ENCODE measurements at regions not wholly inside any gene's neighbourhood (a gene's known extent, or its start where the extent isn't known, plus 50 kb on each side); places are given as distances from the start of the nearest gene placed in this dataset.

GRCh38 chr5:107021575-107021974, 649.2 kb downstream of the EFNA5 start:
- intact Hi-C loops (cut with DNase I) = no loop called here
- no peaks in the 10 kb centered on the region for H3K9me3 ChIP-seq
- DNase-seq (no peak), ATAC-seq (no peak)
- TF ChIP-seq, protein P1, sequence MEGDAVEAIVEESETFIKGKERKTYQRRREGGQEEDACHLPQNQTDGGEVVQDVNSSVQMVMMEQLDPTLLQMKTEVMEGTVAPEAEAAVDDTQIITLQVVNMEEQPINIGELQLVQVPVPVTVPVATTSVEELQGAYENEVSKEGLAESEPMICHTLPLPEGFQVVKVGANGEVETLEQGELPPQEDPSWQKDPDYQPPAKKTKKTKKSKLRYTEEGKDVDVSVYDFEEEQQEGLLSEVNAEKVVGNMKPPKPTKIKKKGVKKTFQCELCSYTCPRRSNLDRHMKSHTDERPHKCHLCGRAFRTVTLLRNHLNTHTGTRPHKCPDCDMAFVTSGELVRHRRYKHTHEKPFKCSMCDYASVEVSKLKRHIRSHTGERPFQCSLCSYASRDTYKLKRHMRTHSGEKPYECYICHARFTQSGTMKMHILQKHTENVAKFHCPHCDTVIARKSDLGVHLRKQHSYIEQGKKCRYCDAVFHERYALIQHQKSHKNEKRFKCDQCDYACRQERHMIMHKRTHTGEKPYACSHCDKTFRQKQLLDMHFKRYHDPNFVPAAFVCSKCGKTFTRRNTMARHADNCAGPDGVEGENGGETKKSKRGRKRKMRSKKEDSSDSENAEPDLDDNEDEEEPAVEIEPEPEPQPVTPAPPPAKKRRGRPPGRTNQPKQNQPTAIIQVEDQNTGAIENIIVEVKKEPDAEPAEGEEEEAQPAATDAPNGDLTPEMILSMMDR (IDR thresholded peaks at IDR 0.05) = no peak
- H3K27ac ChIP-seq = no peak overlapping the region
- H3K4me1 ChIP-seq = no peaks in the 10 kb centered on the region
- WGBS, 2 donors = 90 to 91% methylated on average over 2 of the region's 2 CpGs
- H3K27me3 ChIP-seq = no peaks in the 10 kb centered on the region
- H3K4me3 ChIP-seq = no peak overlapping the region
- H3K36me3 ChIP-seq = no peaks in the 10 kb centered on the region

DNA sequence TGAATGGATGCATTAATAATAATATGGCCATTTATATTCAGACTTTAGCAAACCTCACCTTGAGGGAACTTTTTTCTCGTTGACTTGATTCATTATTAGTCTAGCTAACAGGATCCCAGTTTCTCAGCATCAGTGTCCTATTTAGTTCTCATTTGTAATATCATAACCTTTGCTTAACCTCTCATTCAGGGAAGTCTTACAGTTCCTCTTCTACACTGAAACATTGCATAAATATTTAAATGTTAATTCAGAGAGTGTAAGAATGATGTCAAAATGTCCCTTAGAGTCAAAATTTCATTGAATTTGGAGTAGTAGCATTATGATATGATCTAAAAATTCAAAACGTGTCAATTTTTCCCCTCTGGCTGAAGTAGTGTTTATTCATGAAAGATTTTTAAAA, 650.1 kb downstream of the EFNA5 start:
- no peaks in the 10 kb centered on the region for H3K9me3 ChIP-seq
- no peak overlapping the region for H3K27ac ChIP-seq

GRCh38 chr5:107017616-107018015, 653.1 kb downstream of the EFNA5 start:
- Histone ChIP-seq H3K27me3 (no peaks in the 10 kb centered on the region), H3K36me3 (no peaks in the 10 kb centered on the region), H3K4me3 (no peak overlapping the region), H3K9me3 (no peaks in the 10 kb centered on the region), H3K27ac (no peak overlapping the region), H3K4me1 (no peaks in the 10 kb centered on the region)
- DNase-seq (no peak), ATAC-seq (no peak)
- intact Hi-C loops (cut with DNase I) = no loop called here
- TF ChIP-seq, protein P1 (IDR thresholded peaks at IDR 0.05) = no peak
- 71% methylated on average over 1 of the region's 1 CpG for WGBS, 2 donors

More for the DNA sequence above, 650.1 kb downstream of the EFNA5 start:
- Histone ChIP-seq H3K4me3 (no peak overlapping the region), H3K36me3 (no peaks in the 10 kb centered on the region), H3K27me3 (no peaks in the 10 kb centered on the region), H3K4me1 (no peaks in the 10 kb centered on the region)
- DNase-seq (no peak), ATAC-seq (no peak)
- 67 to 79% methylated on average over 2 of the region's 2 CpGs for whole genome bisulfite sequencing, 2 donors
- intact Hi-C loops (cut with DNase I) = no loop called here
- TF ChIP-seq, protein P1 (IDR thresholded peaks at IDR 0.05) = no peak

GRCh38 chr5:107012371-107012770, 658.4 kb downstream of the EFNA5 start:
- intact Hi-C loops (cut with DNase I) = loop anchor here in 1 of 10 donors (5.0 kb wide), 1 partner anchor 275 kb away; no protein-coding TSS in a partner anchor

More at GRCh38 chr5:107012371-107012770, 658.4 kb downstream of the EFNA5 start:
- 92 to 94% methylated on average over 10 of the region's 10 CpGs for WGBS, 2 donors
- Histone ChIP-seq H3K27ac (no peak overlapping the region), H3K4me3 (no peak overlapping the region), H3K9me3 (no peaks in the 10 kb centered on the region), H3K27me3 (no peaks in the 10 kb centered on the region), H3K36me3 (no peaks in the 10 kb centered on the region), H3K4me1 (no peaks in the 10 kb centered on the region)
- DNase-seq (no peak), ATAC-seq (no peak)
- TF ChIP-seq, protein P1 (IDR thresholded peaks at IDR 0.05) = no peak
